ENCODE measurements at regions not wholly inside any gene's neighbourhood (a gene's known extent, or its start where the extent isn't known, plus 50 kb on each side); places are given as distances from the start of the nearest gene placed in this dataset.

DNA sequence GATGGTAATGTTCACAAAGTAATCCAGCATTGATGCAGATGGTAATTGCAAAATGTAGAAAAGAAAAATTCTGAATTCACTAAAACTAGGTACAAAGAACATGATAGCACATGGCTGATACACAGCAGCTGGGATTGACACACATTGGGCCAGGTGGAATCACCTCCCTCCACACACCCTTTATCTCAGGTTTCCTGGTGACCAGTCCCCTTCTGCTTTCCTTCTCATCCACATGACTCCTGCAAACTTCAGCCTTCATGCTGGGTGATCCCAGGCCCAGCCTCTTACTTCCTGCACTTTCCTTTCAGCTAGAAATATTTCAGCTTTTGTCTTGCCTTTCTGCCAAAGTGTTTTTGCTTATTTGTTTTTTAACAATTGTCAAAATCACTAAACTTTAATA, 246.9 kb downstream of the LNPK start:
- Histone ChIP-seq H3K4me1 (ENCODE audit: control insufficient read depth, extremely low read depth, insufficient read depth, low read length) (no peaks in the 10 kb centered on the region), H3K36me3 (ENCODE audit: control insufficient read depth in 2 of 2, extremely low read depth in 1 of 2, insufficient read depth in 2 of 2, low read length in 2 of 2) (no peaks in the 10 kb centered on the region), H3K9ac (replicated peaks; ENCODE audit: extremely low read depth, insufficient read depth, low read length) (no peak overlapping the region), H3K4me3 (replicated peaks in 1 of 3; ENCODE audit: insufficient read depth in 1 of 3, low read depth in 1 of 3, low read length in 3 of 3) (no peak overlapping the region), H3K9me3 (replicated peaks; ENCODE audit: control insufficient read depth, insufficient read depth, low read length) (no peaks in the 10 kb centered on the region), H2AFZ (ENCODE audit: low read depth, low read length) (no peak overlapping the region), H3K9me1 (replicated peaks; ENCODE audit: control insufficient read depth, extremely low read depth, insufficient read depth, low read length) (no peaks in the 10 kb centered on the region), H3K79me2 (ENCODE audit: control insufficient read depth, insufficient read depth, low read length) (no peaks in the 10 kb centered on the region), H3K4me2 (ENCODE audit: insufficient read depth, low read length) (no peak overlapping the region), H3K27me3 (ENCODE audit: control insufficient read depth in 2 of 2, insufficient read depth in 2 of 2, low read length in 2 of 2) (no peaks in the 10 kb centered on the region), H3K27ac (ENCODE audit: insufficient read depth, low read depth, low read length) (no peak overlapping the region), H4K20me1 (replicated peaks; ENCODE audit: control insufficient read depth, extremely low read depth, insufficient read depth, low read length) (no peaks in the 10 kb centered on the region)
- no peak for FAIRE-seq
- BruUV-seq (replicated peaks), result no TSS peak
- CTCF ChIA-PET, result no interaction called here
- no peak for TF ChIP-seq GATA2 (IDR thresholded peaks at IDR 0.05; ENCODE audit: insufficient read depth, insufficient read length, low read depth, low read length)
- DNase-seq (ENCODE audit: low read depth, low spot score), result no peak
- POLR2A ChIA-PET, result no interaction called here
- intact Hi-C loops (cut with micrococcal nuclease) (no loop called here), dilution Hi-C loops (cut with MboI; ENCODE audit: extremely low pct_ligation_motif_present, low sequenced_read_pairs) (no loop called here)

GRCh38 chr2:175750195-175750594, 251.9 kb downstream of the LNPK start:
- H3K4me2 ChIP-seq (ENCODE audit: insufficient read depth, low read length), result no peak overlapping the region
- no peaks in the 10 kb centered on the region for H3K9me1 ChIP-seq (replicated peaks; ENCODE audit: control insufficient read depth, extremely low read depth, insufficient read depth, low read length)
- no peak overlapping the region for H3K27ac ChIP-seq (ENCODE audit: insufficient read depth, low read depth, low read length)
- no peaks in the 10 kb centered on the region for H3K4me1 ChIP-seq (ENCODE audit: control insufficient read depth, extremely low read depth, insufficient read depth, low read length)
- ChIA-PET CTCF (no interaction called here), POLR2A (no interaction called here)
- H3K9ac ChIP-seq (replicated peaks; ENCODE audit: extremely low read depth, insufficient read depth, low read length), result no peak overlapping the region
- H3K9me3 ChIP-seq (replicated peaks; ENCODE audit: control insufficient read depth, insufficient read depth, low read length), result no peaks in the 10 kb centered on the region
- no peak overlapping the region for H3K4me3 ChIP-seq (replicated peaks in 1 of 3; ENCODE audit: insufficient read depth in 1 of 3, low read depth in 1 of 3, low read length in 3 of 3)
- TF ChIP-seq EZH2 (IDR thresholded peaks at IDR 0.05; ENCODE audit: borderline replicate concordance, low read depth, low read length, severe bottlenecking), result no peak
- TF ChIP-seq POLR2A (IDR thresholded peaks at IDR 0.05; ENCODE audit: low read depth, low read length), result no peak
- no peak for TF ChIP-seq CTCF (IDR thresholded peaks at IDR 0.05; ENCODE audit: extremely low read depth in 1 of 2, insufficient read depth in 1 of 2, low read depth in 1 of 2, low read length in 2 of 2)
- no peak for TF ChIP-seq FOS (IDR thresholded peaks at IDR 0.05; ENCODE audit: borderline replicate concordance, insufficient read depth, low read length)
- TF ChIP-seq MAX (IDR thresholded peaks at IDR 0.05; ENCODE audit: insufficient read depth, insufficient read length), result no peak
- no peak for TF ChIP-seq MYC (IDR thresholded peaks at IDR 0.05; ENCODE audit: low read depth, low read length)
- no peak for TF ChIP-seq GATA2 (IDR thresholded peaks at IDR 0.05; ENCODE audit: insufficient read depth, insufficient read length, low read depth, low read length)
- no peak for TF ChIP-seq POLR2AphosphoS5 (IDR thresholded peaks at IDR 0.05; ENCODE audit: insufficient read depth, low read depth, low read length)
- no peak for TF ChIP-seq JUN (IDR thresholded peaks at IDR 0.05; ENCODE audit: borderline replicate concordance, insufficient read depth, insufficient read length, low read depth)
- no peak overlapping the region for H2AFZ ChIP-seq (ENCODE audit: low read depth, low read length)
- BruUV-seq (replicated peaks), result no TSS peak
- intact Hi-C loops (cut with micrococcal nuclease), result no loop called here
- no peaks in the 10 kb centered on the region for H3K36me3 ChIP-seq (ENCODE audit: control insufficient read depth in 2 of 2, extremely low read depth in 1 of 2, insufficient read depth in 2 of 2, low read length in 2 of 2)
- no peaks in the 10 kb centered on the region for H4K20me1 ChIP-seq (replicated peaks; ENCODE audit: control insufficient read depth, extremely low read depth, insufficient read depth, low read length)
- dilution Hi-C loops (cut with MboI; ENCODE audit: extremely low pct_ligation_motif_present, low sequenced_read_pairs), result no loop called here
- no peaks in the 10 kb centered on the region for H3K79me2 ChIP-seq (ENCODE audit: control insufficient read depth, insufficient read depth, low read length)
- DNase-seq (ENCODE audit: low read depth, low spot score) (no peak), FAIRE-seq (no peak)
- no peaks in the 10 kb centered on the region for H3K27me3 ChIP-seq (ENCODE audit: control insufficient read depth in 2 of 2, insufficient read depth in 2 of 2, low read length in 2 of 2)

All from endothelial cell of umbilical vein (primary cell).